PFSK-1 (cell line): ENCODE measurements at regions not wholly inside any gene's neighbourhood (a gene's known extent, or its start where the extent isn't known, plus 50 kb on each side); places are given as distances from the start of the nearest gene placed in this dataset.

Experiments used
- POLR2AphosphoS5 ChIP-seq: IDR thresholded peaks from 2 replicates; pipeline ENCODE4 v1.6.1; 2012; ENCODE audit warnings: low read depth, mild to moderate bottlenecking, control low read depth, low read length, moderate library complexity
- REST ChIP-seq, 2 experiments: IDR thresholded peaks; 2 replicates each; pipeline versions ENCODE4 v1.6.1 to v1.8.0; 2011 to 2012; ENCODE audit warnings: low read depth in 2 of 2, low read length in 2 of 2, control low read depth in 1 of 2, inconsistent platforms in 1 of 2, mild to moderate bottlenecking in 1 of 2, moderate library complexity in 1 of 2; ENCODE audit not compliant: insufficient read depth in 1 of 2
- SIN3A ChIP-seq: IDR thresholded peaks from 2 replicates; pipeline ENCODE4 v1.6.1; 2012; ENCODE audit warnings: mild to moderate bottlenecking, low read length, moderate library complexity, borderline replicate concordance; ENCODE audit not compliant: insufficient read depth
- TAF1 ChIP-seq: IDR thresholded peaks from 2 replicates; pipeline ENCODE4 v1.6.1; 2012; ENCODE audit warnings: low read length, control low read depth, borderline replicate concordance; ENCODE audit not compliant: insufficient read depth

GRCh38 chr4:127383666-127384065 lies 249.1 kb upstream of the INTU start:
- TF ChIP-seq TAF1 (no peak), SIN3A (no peak), REST (IDR thresholded peaks at IDR 0.05; ENCODE audit: insufficient read depth in 1 of 2, low read depth in 2 of 2, low read length in 2 of 2) (no peak), POLR2AphosphoS5 (no peak)
